SU-DHL-6 (cell line): ENCODE measurements at regions not wholly inside any gene's neighbourhood (a gene's known extent, or its start where the extent isn't known, plus 50 kb on each side); places are given as distances from the start of the nearest gene placed in this dataset.

Source experiments
- EZH2phosphoT487 ChIP-seq: fragments of 200-600 bp; sonication (generic), shearing (Covaris generic); conservative IDR thresholded peaks from 2 replicates; pipeline ENCODE4 v1.6.1; 2018; ENCODE audit warnings: mild to moderate bottlenecking, antibody characterized with exemption, low read length, moderate library complexity, mixed read lengths
- TF ChIP-seq, protein P1 (sequence below): fragments of 200-600 bp; sonication (generic); IDR thresholded peaks from one replicate; pipeline ENCODE4 v1.5.1; 2017; ENCODE audit warnings: antibody characterized with exemption, mild to moderate bottlenecking, low read length, moderate library complexity; ENCODE audit not compliant: insufficient read depth, poor library complexity, severe bottlenecking

- TF ChIP-seq, protein P1, sequence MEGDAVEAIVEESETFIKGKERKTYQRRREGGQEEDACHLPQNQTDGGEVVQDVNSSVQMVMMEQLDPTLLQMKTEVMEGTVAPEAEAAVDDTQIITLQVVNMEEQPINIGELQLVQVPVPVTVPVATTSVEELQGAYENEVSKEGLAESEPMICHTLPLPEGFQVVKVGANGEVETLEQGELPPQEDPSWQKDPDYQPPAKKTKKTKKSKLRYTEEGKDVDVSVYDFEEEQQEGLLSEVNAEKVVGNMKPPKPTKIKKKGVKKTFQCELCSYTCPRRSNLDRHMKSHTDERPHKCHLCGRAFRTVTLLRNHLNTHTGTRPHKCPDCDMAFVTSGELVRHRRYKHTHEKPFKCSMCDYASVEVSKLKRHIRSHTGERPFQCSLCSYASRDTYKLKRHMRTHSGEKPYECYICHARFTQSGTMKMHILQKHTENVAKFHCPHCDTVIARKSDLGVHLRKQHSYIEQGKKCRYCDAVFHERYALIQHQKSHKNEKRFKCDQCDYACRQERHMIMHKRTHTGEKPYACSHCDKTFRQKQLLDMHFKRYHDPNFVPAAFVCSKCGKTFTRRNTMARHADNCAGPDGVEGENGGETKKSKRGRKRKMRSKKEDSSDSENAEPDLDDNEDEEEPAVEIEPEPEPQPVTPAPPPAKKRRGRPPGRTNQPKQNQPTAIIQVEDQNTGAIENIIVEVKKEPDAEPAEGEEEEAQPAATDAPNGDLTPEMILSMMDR: no peak
- TF ChIP-seq EZH2phosphoT487: no peak
These were observed 182.7 kb downstream of the PABPC4L start for GRCh38 chr4:134018846-134019245.
